Right lobe of liver (tissue), 4 donors: ENCODE measurements at regions not wholly inside any gene's neighbourhood (a gene's known extent, or its start where the extent isn't known, plus 50 kb on each side); places are given as distances from the start of the nearest gene placed in this dataset.

Source experiments
- CTCF ChIP-seq, 4 donors: fragments of 200-600 bp in 3 of 4; fragments of 450-650 bp in 1 of 4; IDR thresholded peaks; one replicate each; pipeline versions ENCODE4 v1.5.1 to v1.8.0; 2016 to 2022; ENCODE audit warnings: antibody characterized with exemption in 4 of 4, mild to moderate bottlenecking in 2 of 4
- POLR2A ChIP-seq: fragments of 450-650 bp; IDR thresholded peaks from one replicate; pipeline ENCODE4 v1.6.1; 2017; ENCODE audit warnings: antibody characterized with exemption, mild to moderate bottlenecking
- donor health status: DM: no; HTN: no; CAD: no.
- donor health status: DM: no; HTN: no; CAD: no.
- donor health status: DM: no; HTN: yes; CAD: no.

DNA sequence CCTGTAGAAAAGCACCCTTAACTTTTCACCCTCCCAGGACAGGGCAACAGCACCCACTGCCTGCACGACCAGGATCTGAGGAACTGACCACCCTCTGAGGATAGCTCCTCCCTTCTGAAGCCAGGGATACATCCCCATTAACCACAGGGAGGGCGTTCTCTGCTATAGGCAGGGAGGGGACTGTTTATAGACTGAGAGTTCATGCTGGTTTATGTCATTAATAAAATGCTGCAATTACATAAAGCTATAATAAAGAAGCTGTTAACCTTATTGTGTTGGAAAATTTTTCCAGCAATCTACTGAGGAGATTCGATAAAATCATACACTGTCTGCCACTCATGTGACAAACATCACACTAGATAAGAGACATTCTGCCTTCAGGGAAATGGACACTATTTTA, 232.4 kb upstream of the SFSWAP start:
- TF ChIP-seq CTCF (IDR thresholded peaks at IDR 0.05) (no peak), POLR2A (no peak)
